ENCODE measurements at regions not wholly inside any gene's neighbourhood (a gene's known extent, or its start where the extent isn't known, plus 50 kb on each side); places are given as distances from the start of the nearest gene placed in this dataset.

- no peak for DNase-seq (ENCODE audit: extremely low read depth, low read depth, low spot score)
These were observed 898.2 kb upstream of the AGA start for GRCh38 chr4:178340468-178340867.

DNA sequence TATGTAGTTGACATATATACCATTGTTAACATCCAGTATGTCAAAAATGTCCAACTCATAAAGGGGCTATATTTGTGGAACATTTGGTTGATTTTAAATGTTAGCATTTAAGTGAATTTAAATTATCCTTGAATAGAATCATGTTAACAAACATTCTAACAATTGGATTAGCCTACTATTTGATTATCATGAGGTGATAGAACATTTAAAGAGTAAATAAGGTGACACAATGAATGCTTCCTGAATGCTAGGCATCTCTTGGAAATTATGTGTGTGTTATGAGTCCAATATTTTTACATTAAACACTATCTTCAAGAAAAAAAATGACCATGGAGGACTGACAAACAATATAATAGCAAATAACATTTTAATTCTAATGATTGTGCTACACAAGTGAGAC lies 901.9 kb upstream of the AGA start:
- no peak for DNase-seq (ENCODE audit: extremely low read depth, low read depth, low spot score)

GRCh38 chr4:178347111-178347510 lies 904.9 kb upstream of the AGA start:
- no peak for DNase-seq (ENCODE audit: extremely low read depth, low read depth, low spot score)

- DNase-seq (ENCODE audit: extremely low read depth, low read depth, low spot score), result no peak
These were observed 907.4 kb upstream of the AGA start for GRCh38 chr4:178349601-178350000.

DNA sequence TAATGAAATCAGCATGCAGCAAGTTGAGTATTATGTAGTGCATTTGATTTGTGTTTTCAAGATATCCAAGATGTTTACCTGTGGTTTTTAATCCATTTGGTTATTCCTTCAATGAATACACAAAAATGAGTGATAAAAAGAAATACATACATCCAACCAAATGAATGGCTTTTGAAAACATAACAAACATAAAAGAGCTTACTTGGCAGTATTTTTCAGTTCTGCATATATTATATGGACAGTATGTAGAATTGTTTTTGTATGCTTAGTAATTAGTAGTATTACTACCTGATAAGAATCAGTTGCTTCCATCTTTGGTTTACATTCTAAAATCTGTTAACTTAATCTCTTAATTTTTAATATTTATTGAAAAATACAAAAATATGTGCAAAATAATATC lies 908.9 kb upstream of the AGA start:
- no peak for DNase-seq (ENCODE audit: extremely low read depth, low read depth, low spot score)

DNA sequence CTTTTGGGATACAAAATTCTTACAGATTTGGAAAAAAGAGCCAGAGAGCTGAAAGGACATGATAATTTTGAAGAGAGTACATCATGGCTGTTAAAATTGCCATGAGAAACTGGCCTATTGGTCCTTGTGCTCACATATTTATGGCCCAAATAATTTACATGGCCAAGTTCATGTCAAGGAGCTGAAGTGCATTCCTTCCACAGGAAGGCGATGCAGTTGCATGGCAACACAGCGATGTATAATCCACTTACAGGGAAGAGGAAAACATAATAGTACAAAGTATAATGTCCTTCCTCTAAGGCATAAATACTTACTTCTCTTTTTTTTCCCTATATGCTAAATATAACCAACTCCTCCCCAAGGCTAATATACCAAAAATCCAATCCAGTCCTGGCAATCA lies 914.5 kb upstream of the AGA start:
- no peak for DNase-seq (ENCODE audit: extremely low read depth, low read depth, low spot score)

GRCh38 chr4:178385481-178385880 lies 943.2 kb upstream of the AGA start:
- DNase-seq (ENCODE audit: extremely low read depth, low read depth, low spot score), result no peak

- DNase-seq (ENCODE audit: extremely low read depth, low read depth, low spot score), result no peak
These were observed 945.5 kb upstream of the AGA start for GRCh38 chr4:178387756-178388155.

GRCh38 chr4:178395798-178396197 lies 953.6 kb upstream of the AGA start:
- no peak for DNase-seq (ENCODE audit: extremely low read depth, low read depth, low spot score)

DNA sequence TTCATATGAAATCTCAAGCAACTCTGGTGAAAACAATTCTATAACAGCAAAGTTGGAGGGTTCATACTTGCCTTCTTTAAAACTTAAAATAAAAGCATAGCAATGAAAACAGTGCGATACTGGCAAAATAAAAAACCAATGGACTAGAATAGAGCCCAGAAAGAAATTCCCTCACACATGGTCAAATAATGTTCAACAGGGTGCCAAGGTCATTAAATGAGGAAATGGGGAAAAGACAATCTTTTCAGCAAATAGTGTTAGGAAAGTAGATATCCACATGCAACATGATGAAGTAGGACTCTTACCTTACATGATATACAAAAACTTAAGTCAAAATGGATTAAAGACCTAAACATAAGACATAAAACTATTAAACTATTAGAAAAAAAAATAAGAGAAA lies 970.2 kb upstream of the AGA start:
- DNase-seq (ENCODE audit: extremely low read depth, low read depth, low spot score), result no peak

- DNase-seq (ENCODE audit: extremely low read depth, low read depth, low spot score), result no peak
These were observed 971.8 kb upstream of the AGA start for GRCh38 chr4:178414042-178414441.

- DNase-seq (ENCODE audit: extremely low read depth, low read depth, low spot score), result no peak
These were observed 972.7 kb upstream of the AGA start for GRCh38 chr4:178414881-178415446.

- DNase-seq (ENCODE audit: extremely low read depth, low read depth, low spot score), result no peak
These were observed 973.7 kb upstream of the AGA start for GRCh38 chr4:178415925-178416324.

DNA sequence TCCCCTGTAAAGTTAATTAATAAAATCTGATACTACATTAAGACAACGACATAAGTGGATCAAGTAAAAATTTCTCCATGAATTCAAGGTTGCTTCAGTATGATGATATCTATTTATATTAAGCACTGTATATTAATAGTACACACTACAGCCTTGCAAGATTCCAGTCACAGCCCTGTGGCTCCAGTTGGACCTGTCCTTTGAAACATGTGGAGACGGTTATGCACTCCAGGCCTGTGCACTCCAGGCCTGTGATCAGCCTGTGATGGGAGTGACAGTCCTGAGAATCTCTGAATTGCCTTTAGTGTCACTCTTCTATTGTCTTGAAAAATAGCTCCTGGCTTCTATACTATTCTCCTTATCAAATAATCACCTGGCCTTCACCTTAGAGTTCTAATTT lies 981.1 kb upstream of the AGA start:
- no peak for DNase-seq (ENCODE audit: extremely low read depth, low read depth, low spot score)

DNA sequence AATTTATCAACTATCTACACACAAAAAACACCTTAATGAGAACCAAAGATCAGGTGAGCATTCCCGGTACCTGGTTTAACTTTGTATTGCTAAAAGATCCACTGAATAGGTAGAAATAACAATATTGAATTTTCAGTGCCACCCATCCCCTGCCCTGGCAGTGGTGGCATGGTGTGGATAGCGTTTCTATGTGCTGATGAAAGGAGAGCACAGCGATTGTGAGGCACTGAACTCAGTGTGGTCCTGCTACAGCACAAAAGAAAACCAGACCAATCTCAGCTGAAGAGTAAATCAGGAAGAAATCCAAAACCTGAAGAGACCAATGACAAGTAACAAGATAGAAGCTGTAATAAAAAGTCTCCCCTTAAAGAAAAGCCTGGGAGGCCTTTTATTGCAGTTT lies 984.6 kb upstream of the AGA start:
- DNase-seq (ENCODE audit: extremely low read depth, low read depth, low spot score), result no peak

DNA sequence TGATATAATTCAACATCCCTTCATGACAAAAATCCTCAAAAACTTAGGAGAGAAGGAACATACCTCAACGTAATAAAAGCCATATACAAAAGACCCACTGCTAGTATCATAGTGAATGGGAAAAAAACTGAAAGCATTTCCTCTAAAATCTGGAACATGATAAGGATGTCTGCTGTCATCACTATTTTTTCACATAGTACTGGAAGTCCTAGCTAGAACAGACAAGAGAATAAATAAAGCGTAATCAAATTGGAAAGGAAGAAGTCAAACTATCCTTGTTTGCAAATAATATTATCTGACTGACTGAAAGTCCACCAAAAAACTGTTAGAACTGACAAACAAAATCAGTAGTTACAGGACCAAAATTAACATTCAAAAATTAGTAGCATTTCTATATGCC lies 985.4 kb upstream of the AGA start:
- no peak for DNase-seq (ENCODE audit: extremely low read depth, low read depth, low spot score)

GRCh38 chr4:178448372-178449035 lies 1006.3 kb upstream of the AGA start:
- DNase-seq (ENCODE audit: extremely low read depth, low read depth, low spot score), result no peak

GRCh38 chr4:178450614-178451013 lies 1008.4 kb upstream of the AGA start:
- no peak for DNase-seq (ENCODE audit: extremely low read depth, low read depth, low spot score)

DNA sequence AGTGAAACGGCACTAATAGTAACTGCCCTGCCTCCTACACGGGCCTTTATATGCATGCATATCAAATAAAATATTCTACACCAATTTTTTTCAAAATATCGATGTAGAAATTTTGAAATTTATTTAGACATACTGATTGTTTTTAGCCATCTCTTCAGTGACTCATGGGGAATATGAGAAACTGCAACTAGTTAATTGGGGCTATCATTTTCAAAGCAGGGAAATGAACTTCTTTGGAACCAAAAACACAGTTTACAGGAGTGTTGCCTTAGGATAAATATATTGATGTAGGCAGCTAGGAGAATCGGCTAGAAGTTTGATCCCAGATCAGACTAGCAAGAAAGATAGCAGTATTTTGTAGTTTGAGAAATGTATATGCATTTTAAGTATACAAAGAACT lies 1010.8 kb upstream of the AGA start:
- DNase-seq (ENCODE audit: extremely low read depth, low read depth, low spot score), result no peak

DNA sequence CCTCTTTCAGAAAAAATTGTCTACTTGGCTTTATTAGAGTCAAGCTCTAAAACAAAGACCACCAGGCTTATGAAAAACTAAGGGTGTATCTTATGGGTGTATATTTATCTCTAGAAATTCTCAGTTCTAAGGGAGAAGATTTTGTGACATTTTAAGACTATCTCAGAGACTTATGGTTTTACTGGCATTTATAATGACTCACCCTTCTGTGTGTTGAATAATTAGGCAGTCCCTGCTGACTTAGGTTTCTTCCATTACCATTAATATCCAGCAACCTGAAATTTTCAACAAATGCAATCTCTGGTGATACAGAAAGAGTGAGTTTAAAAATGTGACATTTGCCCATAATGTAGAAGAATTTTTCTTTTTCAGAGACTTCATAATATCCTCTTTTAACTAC lies 1015.0 kb upstream of the AGA start:
- no peak for DNase-seq (ENCODE audit: extremely low read depth, low read depth, low spot score)

- no peak for DNase-seq (ENCODE audit: extremely low read depth, low read depth, low spot score)
These were observed 1020.5 kb upstream of the AGA start for GRCh38 chr4:178462710-178463109.

DNA sequence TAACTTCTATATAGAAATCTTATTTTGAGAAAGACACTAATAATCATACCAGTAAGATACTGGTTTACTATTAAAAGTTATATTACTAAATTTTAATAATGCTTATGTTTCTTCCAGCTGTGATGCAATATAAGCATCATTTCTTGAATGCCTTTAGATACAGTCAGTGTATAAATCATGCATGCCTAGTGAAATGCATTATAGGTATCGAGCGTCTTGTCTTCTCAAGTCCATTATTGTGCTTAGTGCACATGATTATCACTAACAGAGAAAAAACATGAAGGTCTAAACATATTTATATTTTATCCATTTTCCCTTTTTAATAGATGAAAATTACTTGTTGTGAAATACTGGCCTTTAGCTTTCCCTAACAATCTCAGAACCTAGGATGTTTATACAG lies 1021.5 kb upstream of the AGA start:
- DNase-seq (ENCODE audit: extremely low read depth, low read depth, low spot score), result no peak
